GM12891 (cell line): ENCODE measurements at regions not wholly inside any gene's neighbourhood (a gene's known extent, or its start where the extent isn't known, plus 50 kb on each side); places are given as distances from the start of the nearest gene placed in this dataset.
"Not testable (repeated sequence)": the region's sequence is repeated elsewhere in the genome, so short reads cannot be mapped to it uniquely, and the experiment has no call there.

Experiments used
- POLR2A ChIP-seq: IDR thresholded peaks from 2 replicates; pipeline ENCODE4 v1.6.1; 2011; ENCODE audit warnings: low read depth, low read length, control low read depth
- TAF1 ChIP-seq: IDR thresholded peaks from 2 replicates; pipeline ENCODE4 v1.6.1; 2011; ENCODE audit warnings: low read depth, low read length, control low read depth

- not testable (repeated sequence) for TF ChIP-seq POLR2A, TAF1
Observed at GRCh38 chr1:119256089-119256488, 112.5 kb upstream of the HAO2 start.
